Breast epithelium (tissue), 4 donors: ENCODE measurements at regions not wholly inside any gene's neighbourhood (a gene's known extent, or its start where the extent isn't known, plus 50 kb on each side); places are given as distances from the start of the nearest gene placed in this dataset.

Experiments used
- DNase-seq, 2 donors: peaks; one replicate each; pipeline ENCODE4 v3.0.0-alpha.2; 2019; ENCODE audit warnings: low spot score in 2 of 2
- H3K27ac ChIP-seq, 2 donors: fragments of 200-600 bp; sonication (generic) in 1 of 2; one replicate each; pipeline ENCODE4 v1.5.1; 2016 to 2019; ENCODE audit warnings: mild to moderate bottlenecking in 1 of 2
- H3K27me3 ChIP-seq, 2 donors: fragments of 200-600 bp; sonication (generic) in 1 of 2; one replicate each; pipeline versions ENCODE4 v1.5.1 to v1.6.0; 2017 to 2019; ENCODE audit warnings: control low read depth in 1 of 2, mild to moderate bottlenecking in 1 of 2
- H3K36me3 ChIP-seq: fragments of 200-600 bp; one replicate; pipeline ENCODE4 v1.5.1; 2019
- H3K4me1 ChIP-seq, 2 donors: fragments of 200-600 bp; sonication (generic); one replicate each; pipeline ENCODE4 v1.5.1; 2016 to 2019; ENCODE audit warnings: control low read depth in 1 of 2
- H3K4me3 ChIP-seq, 3 donors: fragments of 200-600 bp; sonication (generic); 1 replicate in 2 of 3; 2 replicates in 1 of 3; pipeline ENCODE4 v1.5.1; 2016 to 2019; ENCODE audit warnings: mild to moderate bottlenecking in 3 of 3, moderate library complexity in 2 of 3
- H3K9me3 ChIP-seq, 2 donors: fragments of 200-600 bp; sonication (generic) in 1 of 2; one replicate each; pipeline ENCODE4 v1.5.1; 2016 to 2019; ENCODE audit warnings: control low read depth in 1 of 2
- CTCF ChIP-seq, 3 donors: fragments of 450-650 bp; IDR thresholded peaks; one replicate each; pipeline ENCODE4 v1.5.1; 2016 to 2017; ENCODE audit warnings: antibody characterized with exemption in 3 of 3, mild to moderate bottlenecking in 3 of 3, moderate library complexity in 3 of 3
- POLR2A ChIP-seq: fragments of 450-650 bp; IDR thresholded peaks from one replicate; pipeline ENCODE4 v1.6.1; 2016; ENCODE audit warnings: antibody characterized with exemption, mild to moderate bottlenecking, moderate library complexity
- POLR2AphosphoS5 ChIP-seq, 3 donors: sonication (generic); formaldehyde crosslinking; IDR thresholded peaks; one replicate each; pipeline ENCODE4 v1.6.1; 2017; ENCODE audit warnings: antibody characterized with exemption in 3 of 3
- intact Hi-C: fragments of 100-400 bp; cut with DNase I; formaldehyde crosslinking; loops from one replicate; pipeline ENCODE4 v1.15.1; 2023; ENCODE audit warnings: low total_unique reads

GRCh38 chr7:66556177-66556548 lies 72.5 kb upstream of the KCTD7 start:
- H3K4me1 ChIP-seq = no peaks in the 10 kb centered on the region
- DNase-seq = peak in 1 of 2 donors; percentile 24
- H3K27me3 ChIP-seq = no peaks in the 10 kb centered on the region
- TF ChIP-seq POLR2A = no peak
- no peak for TF ChIP-seq POLR2AphosphoS5 (IDR thresholded peaks at IDR 0.05)
- peak overlapping the region in 1 of 2 donors; percentile 48 for H3K27ac ChIP-seq
- intact Hi-C loops = no loop called here
- H3K36me3 ChIP-seq = no peaks in the 10 kb centered on the region
- no peak overlapping the region for H3K4me3 ChIP-seq
- H3K9me3 ChIP-seq = no peaks in the 10 kb centered on the region

DNA sequence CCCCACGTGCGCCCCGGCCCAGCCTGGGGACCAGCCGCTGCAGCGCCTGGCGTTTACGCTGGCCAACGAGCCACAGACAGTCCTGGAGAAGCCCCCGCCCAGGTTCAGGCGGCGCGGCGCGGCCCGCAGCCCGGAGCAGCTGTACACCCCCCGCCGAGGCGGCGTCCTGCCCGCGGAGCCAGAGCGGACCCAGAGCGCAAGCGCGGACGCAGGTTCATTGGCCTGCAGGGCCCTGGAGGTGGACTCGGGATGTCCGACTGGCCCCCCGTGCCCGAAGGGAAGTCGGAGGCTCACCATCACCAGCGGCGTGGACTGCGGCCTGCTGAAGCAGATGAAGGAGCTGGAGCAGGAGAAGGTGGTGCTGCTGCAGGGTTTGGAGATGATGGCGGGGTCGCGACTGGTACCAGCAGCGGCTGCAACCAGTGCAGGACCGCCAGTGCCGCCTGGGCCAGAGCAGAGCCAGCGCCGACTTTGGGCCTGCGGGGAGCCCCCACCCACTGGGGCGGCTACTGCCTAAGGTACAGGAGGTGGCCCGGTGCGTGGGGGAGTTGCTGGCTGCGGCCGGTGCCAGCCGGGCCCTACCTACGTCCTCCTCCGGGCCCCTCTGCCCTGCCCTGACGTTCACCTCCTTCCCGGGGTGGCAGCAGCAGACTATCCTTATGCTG lies 72.0 kb upstream of the KCTD7 start:
- Histone ChIP-seq H3K9me3 (no peaks in the 10 kb centered on the region), H3K4me1 (no peaks in the 10 kb centered on the region), H3K27me3 (no peaks in the 10 kb centered on the region), H3K27ac (peak overlapping the region in 1 of 2 donors; percentile 48), H3K4me3 (peak overlapping the region in 1 of 3 donors; percentile 54), H3K36me3 (no peaks in the 10 kb centered on the region)
- TF ChIP-seq CTCF (IDR thresholded peaks at IDR 0.05) (no peak), POLR2AphosphoS5 (IDR thresholded peaks at IDR 0.05) (no peak), POLR2A (no peak)
- peak in 1 of 2 donors; percentile 45 for DNase-seq
- intact Hi-C loops = no loop called here

DNA sequence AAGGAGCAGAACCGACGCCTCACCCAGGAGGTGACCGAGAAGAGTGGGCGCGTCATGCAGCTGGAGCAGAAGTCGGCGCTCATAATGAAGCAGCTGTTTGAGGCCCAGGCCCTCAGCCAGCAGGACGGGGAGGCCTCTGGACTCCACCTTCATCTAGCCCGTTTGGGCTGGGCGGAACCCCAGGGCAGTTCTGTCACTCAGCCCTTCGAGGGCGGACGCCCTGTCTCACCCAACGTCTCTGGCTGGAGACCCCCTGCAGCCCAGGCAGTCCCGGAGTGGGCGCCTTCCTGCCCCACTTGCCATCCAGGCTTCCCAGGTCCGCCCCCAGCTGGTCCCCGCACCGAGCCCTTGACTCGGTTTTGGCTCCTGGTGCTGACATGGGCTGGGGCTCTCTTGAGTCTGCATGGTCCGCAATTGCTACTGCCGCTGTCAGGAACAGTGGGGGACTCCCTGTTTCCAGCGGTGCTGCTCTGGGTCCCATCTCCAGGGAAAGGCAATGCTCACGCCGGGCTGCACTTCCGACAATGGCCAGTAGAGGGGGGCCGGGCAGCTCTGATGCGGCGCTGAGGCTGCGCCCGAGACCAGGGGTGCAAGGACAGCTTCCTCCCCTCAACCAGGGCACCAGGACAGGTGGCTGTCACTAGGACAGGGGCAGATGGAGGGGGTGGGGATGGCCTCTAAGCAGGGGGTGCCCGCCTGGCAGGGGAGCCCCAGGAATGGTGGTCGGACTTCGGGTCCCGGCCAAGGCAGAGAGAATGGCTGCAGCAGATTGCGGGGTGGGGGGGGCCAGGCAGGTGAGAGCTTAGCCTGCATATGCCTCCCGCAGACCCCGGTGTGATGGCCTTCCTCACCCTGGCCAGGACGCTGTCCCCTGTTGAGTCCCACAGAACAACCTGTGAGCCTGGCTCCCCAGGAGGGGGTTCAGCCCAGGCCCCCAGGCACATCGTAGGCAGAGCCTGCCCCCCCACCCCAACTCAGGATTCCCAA lies 71.2 kb upstream of the KCTD7 start:
- peak overlapping the region in 1 of 2 donors; percentile 63 for H3K27ac ChIP-seq
- DNase-seq = peak; percentile 32 to 72
- H3K4me1 ChIP-seq = no peaks in the 10 kb centered on the region
- intact Hi-C loops = no loop called here
- no peaks in the 10 kb centered on the region for H3K27me3 ChIP-seq
- H3K9me3 ChIP-seq = no peaks in the 10 kb centered on the region
- TF ChIP-seq POLR2A (no peak), CTCF (IDR thresholded peaks at IDR 0.05) (peak; percentile 91 to 94 (median 91))
- H3K36me3 ChIP-seq = no peaks in the 10 kb centered on the region
- H3K4me3 ChIP-seq = peak overlapping the region in 2 of 3 donors; percentile 28 to 54

- no peaks in the 10 kb centered on the region for H3K9me3 ChIP-seq
- H3K4me1 ChIP-seq = no peaks in the 10 kb centered on the region
- DNase-seq = no peak
- H3K27ac ChIP-seq = no peak overlapping the region
- no peak overlapping the region for H3K4me3 ChIP-seq
- no peak for TF ChIP-seq POLR2AphosphoS5 (IDR thresholded peaks at IDR 0.05)
- no peak for TF ChIP-seq CTCF (IDR thresholded peaks at IDR 0.05)
- TF ChIP-seq POLR2A = no peak
- intact Hi-C loops = no loop called here
- no peaks in the 10 kb centered on the region for H3K27me3 ChIP-seq
- no peaks in the 10 kb centered on the region for H3K36me3 ChIP-seq
Observed at GRCh38 chr7:66558201-66558641, 70.5 kb upstream of the KCTD7 start.

DNA sequence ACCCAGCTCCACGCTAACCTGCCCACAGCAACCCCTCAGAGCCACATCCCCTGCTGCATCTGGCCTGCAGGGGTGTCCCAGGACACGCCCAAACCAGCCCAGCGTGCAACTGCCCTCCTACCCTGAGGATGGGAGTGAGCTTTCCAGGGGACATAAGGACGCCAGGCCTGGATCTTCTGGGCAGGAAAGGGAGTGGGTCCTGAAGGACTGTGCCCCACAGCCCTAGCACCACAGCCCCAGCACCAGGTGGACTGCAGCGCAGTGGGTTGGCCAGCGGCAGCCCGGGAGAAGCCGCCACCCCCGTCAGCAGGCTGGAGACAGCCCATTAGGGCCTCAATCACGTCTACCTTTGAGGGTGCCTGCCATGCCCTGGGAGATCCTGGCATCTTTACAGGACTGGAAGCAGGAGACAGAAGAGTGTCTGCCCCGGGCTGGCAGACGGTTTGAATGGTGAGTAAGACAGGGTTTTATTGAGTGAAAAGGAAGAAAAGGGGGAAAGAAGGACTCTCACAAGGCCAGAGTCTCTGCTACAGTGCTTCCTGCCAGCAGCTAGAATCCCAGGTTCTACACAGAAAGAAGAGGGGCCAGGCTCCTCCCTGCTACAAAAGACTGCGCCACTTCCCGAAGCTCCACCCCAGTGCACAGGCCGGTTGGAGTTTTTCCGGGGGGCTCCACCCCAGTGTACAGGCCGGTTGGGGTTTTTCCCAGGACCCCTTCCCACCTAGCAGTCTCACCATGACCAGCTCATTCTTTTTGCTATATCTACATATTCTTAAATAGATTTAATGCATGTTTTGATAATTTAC lies 69.8 kb upstream of the KCTD7 start:
- H3K27ac ChIP-seq = no peak overlapping the region
- no peaks in the 10 kb centered on the region for H3K27me3 ChIP-seq
- TF ChIP-seq CTCF (IDR thresholded peaks at IDR 0.05) = no peak
- no peak for TF ChIP-seq POLR2AphosphoS5 (IDR thresholded peaks at IDR 0.05)
- no peak for TF ChIP-seq POLR2A
- DNase-seq = peak in 1 of 2 donors; percentile 40
- intact Hi-C loops = no loop called here
- H3K9me3 ChIP-seq = no peaks in the 10 kb centered on the region
- H3K4me3 ChIP-seq = no peak overlapping the region
- H3K36me3 ChIP-seq = no peaks in the 10 kb centered on the region
- H3K4me1 ChIP-seq = no peaks in the 10 kb centered on the region
